Astrocyte of the spinal cord (primary cell): ENCODE measurements at regions not wholly inside any gene's neighbourhood (a gene's known extent, or its start where the extent isn't known, plus 50 kb on each side); places are given as distances from the start of the nearest gene placed in this dataset.

Experiments
- DNase-seq: peaks from one replicate; pipeline ENCODE4 v3.0.0; 2011; ENCODE audit warnings: low read depth, low spot score
- H3K4me3 ChIP-seq: 2 replicates; pipeline ENCODE4 v1.5.1; 2011; ENCODE audit warnings: low read depth, mild to moderate bottlenecking, low read length, moderate library complexity
- in situ Hi-C: cut with HindIII; loops from 2 replicates; pipeline ENCODE4 v1.10.0; 2017; ENCODE audit warnings: low sequenced_read_pairs
- TF ChIP-seq, protein P1 (sequence below): IDR thresholded peaks from 2 replicates; pipeline ENCODE4 v1.5.1; 2012; ENCODE audit warnings: low read depth, mild to moderate bottlenecking, low read length, inconsistent platforms

DNA sequence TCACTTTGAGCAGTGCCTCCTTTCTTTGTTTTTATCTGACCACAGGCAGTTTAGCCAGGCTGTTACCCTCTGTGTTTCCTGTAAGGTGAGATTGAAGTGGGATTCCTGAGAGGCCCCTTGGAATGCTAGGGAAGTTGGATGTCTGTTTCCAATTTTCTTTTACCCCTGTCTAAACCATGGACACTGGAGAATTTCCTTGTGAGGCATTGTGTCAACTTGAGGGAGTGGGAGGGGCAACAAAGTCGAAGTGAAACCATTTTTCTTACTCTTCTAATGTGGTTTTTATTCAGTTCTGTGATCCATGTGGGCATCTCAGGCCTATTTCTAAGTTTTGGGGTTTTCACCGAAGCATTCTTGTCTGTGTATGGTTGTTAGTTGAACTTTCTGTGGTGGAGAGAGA is 296.1 kb upstream of the UGT8 start:
- no peak overlapping the region for H3K4me3 ChIP-seq
- in situ Hi-C loops: no loop called here
- no peak for DNase-seq
- TF ChIP-seq, protein P1, sequence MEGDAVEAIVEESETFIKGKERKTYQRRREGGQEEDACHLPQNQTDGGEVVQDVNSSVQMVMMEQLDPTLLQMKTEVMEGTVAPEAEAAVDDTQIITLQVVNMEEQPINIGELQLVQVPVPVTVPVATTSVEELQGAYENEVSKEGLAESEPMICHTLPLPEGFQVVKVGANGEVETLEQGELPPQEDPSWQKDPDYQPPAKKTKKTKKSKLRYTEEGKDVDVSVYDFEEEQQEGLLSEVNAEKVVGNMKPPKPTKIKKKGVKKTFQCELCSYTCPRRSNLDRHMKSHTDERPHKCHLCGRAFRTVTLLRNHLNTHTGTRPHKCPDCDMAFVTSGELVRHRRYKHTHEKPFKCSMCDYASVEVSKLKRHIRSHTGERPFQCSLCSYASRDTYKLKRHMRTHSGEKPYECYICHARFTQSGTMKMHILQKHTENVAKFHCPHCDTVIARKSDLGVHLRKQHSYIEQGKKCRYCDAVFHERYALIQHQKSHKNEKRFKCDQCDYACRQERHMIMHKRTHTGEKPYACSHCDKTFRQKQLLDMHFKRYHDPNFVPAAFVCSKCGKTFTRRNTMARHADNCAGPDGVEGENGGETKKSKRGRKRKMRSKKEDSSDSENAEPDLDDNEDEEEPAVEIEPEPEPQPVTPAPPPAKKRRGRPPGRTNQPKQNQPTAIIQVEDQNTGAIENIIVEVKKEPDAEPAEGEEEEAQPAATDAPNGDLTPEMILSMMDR: no peak

DNA sequence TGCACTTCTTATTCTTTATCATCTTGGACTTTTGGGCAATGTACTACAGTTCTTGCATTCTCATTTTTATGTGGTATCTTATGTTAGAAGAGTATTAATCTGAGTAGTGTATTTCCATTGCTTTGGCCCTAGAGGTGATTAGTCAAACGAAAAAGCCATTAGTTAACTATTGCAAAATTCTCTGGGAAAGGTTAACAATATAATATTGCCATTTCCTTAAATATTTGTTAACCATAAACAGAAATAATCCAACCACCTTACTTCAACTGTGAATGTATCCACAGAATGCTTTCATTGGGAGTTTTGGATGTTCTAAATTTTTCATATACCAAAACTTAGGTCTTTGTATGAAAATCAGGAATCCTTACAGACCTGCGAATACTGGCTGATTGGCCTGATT is 294.6 kb upstream of the UGT8 start:
- H3K4me3 ChIP-seq: no peak overlapping the region
- TF ChIP-seq, protein P1: no peak
- no peak for DNase-seq
- in situ Hi-C loops: no loop called here

GRCh38 chr4:114304567-114304966 is 294.0 kb upstream of the UGT8 start:
- in situ Hi-C loops: no loop called here
- no peak for DNase-seq
- TF ChIP-seq, protein P1: no peak
- no peak overlapping the region for H3K4me3 ChIP-seq

DNA sequence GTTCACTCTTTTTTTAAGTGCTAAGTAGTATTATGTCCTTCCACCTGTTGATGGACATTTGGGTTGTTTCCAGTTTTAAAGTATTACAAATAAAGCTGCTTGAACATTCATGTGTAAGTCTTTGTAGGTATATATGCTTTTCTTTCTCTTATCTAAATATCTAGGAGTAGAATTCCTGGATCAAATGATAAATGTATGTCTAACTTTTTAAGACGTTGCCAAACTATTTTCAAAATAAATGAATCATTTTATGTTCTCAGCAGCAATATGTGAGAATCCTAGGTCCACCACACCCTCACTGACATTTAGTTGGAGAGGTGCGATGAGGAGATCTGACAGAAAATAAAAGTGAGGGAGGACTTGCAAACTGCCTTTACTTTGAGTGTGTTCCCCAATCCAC is 291.7 kb upstream of the UGT8 start:
- TF ChIP-seq, protein P1: no peak
- H3K4me3 ChIP-seq: no peak overlapping the region
- in situ Hi-C loops: no loop called here
- DNase-seq: no peak

GRCh38 chr4:114310296-114310925 is 288.2 kb upstream of the UGT8 start:
- H3K4me3 ChIP-seq: no peak overlapping the region
- TF ChIP-seq, protein P1: no peak
- no peak for DNase-seq
- in situ Hi-C loops: no loop called here

GRCh38 chr4:114311787-114312186 is 286.8 kb upstream of the UGT8 start:
- H3K4me3 ChIP-seq: no peak overlapping the region
- DNase-seq: no peak
- TF ChIP-seq, protein P1: no peak
- in situ Hi-C loops: no loop called here
